ENCODE measurements at regions not wholly inside any gene's neighbourhood (a gene's known extent, or its start where the extent isn't known, plus 50 kb on each side); places are given as distances from the start of the nearest gene placed in this dataset.

GRCh38 chr5:54707841-54708240 lies 190.3 kb downstream of the SNX18 start:
- TF ChIP-seq POLR2A (IDR thresholded peaks at IDR 0.05) = no peak
- no peak for TF ChIP-seq CTCF (IDR thresholded peaks at IDR 0.05)
- no peak for TF ChIP-seq EP300 (IDR thresholded peaks at IDR 0.05)
